Hematopoietic multipotent progenitor cell treated with erythropoietin and hydrocortisone succinate and interleukin-3 and kit ligand, for 4 days (in vitro differentiated cells): ENCODE measurements at regions not wholly inside any gene's neighbourhood (a gene's known extent, or its start where the extent isn't known, plus 50 kb on each side); places are given as distances from the start of the nearest gene placed in this dataset.
A peak's percentile ranks its signal among the peaks of the same experiment; 100 is the strongest.

Experiments
- DNase-seq: peaks from one replicate; pipeline ENCODE4 v3.0.0-alpha.2; 2015

DNA sequence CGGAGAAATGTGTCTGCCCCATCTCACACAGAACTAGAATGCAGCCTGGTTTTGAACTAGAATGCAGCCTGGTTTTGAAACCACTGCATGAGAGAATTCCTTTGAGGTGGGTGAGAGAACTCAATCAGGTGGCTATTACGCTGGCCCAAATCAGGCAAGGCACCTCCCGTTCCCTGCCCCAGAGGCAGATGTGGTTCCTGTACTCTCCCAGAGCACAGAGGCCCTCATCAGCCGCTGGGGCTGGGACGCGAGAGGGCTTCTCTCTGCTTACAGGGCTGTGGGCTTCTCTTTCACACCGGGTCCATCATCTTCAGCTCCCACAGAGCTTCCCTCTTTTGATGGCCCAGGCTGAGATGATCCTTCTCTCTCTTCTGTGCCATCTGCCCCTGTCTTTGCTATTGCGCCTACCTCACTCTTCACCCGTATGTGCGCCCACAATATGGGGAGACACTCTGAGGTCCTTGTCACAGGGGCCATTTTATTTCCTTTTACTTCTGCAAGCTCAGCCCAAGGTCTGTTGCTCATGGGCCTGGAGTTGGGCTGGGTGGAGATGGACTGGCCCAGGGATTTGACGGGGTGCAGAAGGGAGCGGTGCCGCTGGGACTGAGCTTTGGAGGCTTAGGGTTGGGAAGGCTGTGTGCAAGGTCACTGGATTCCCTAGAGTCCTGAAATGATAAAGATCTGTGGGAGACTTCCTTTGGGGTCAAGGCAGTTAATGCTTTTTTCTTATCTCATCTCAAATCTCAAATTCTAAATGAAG, 84.4 kb upstream of the HS6ST1 start:
- DNase-seq = no peak

DNA sequence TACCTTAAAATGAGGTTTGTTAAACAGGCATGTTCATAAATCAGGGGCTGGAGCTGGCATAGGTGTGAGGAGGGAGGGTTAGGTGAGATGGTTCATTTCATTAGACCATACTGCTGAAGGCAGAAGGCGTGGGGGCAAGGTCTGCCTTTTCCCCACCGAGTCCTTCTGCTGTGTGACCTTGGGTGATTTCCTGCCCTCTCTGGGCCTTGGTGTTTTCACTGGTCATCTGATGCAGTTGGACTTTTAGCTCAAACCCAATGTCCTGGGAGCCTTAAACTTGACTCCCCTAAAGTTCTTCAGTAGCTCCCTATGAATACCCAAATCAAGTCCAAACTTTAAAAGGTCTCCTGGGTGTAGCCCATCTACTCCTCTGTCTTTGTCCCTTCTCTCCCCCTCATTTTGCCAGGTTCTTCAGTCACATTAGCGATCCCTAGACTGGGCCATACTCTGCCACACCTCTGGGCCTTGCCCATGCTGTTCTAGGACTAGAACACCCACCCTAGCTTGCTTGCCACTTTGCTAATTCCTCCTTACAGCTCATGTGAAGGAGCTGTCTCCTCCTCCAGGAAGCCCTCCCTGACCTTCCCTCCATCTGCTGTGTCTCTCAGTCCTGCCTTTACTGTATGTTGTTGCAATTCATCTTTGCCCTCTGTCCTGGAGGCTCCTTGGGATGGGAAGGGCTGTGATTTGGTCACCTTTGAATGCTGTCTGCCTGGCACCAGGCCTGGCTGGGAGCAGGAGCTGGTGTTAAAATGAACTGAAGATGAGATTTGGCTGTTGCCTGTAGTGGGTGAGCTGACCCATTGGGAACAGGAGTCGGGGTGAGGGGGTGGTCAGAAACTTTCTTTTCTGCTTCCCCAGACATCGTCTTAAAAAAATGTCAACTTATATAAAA, 85.4 kb upstream of the HS6ST1 start:
- no peak for DNase-seq

DNA sequence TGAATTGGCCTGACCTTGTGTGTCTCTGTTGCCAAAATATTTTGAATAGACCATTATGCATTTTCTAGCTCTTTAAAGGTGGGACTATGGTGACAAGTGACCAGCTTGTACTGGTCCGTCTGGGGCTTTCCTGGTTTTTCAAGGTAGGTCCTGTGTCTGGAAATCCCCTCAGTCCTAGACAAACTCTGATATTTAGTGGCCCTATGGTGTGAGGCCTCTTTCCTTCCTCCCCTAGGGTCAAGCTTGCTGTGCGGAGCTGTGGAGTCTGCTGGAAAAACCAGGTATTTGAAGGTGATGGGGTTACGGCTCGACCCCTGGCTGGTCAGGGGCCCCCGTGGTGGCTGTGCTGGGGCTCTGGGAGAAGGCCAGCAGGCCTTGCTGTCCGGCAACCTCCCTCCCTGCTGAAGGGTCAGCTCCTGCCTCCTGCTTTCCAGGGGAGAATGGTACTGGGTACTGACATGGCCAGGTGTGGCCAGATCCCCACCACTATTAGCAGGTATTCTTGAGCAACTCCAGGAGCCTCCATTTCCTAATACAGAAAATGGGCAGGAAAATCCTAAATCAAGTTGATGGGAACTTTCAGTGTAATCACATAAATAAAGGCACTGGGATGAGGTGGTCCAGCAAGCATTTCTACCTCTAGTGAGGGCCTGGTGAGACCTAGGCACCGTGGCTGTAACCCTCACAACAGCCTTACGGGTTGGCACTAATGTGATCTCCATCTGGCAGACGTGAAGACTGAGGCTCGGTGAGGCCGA, 86.2 kb upstream of the HS6ST1 start:
- no peak for DNase-seq

DNA sequence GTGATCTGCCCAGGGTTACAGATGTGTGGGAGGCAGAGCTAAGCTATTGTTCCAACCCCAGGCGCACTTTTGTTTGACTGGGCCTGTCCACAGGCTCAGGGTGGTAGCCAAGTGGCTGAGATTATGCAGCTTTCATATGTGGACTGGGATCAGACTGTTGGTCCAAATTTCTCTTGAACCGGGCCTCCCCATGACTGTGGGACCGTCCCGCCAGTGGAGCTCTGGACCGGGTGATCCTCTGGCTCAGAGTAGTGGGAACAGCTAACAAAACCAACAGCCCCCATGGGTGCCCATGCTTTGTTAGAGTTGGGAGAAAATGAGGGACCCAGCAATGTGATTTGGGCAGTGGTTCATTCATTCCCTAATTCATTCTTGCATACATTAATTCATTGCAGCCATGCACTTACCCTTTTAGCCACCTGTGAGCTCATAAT, 86.8 kb upstream of the HS6ST1 start:
- DNase-seq = no peak

DNA sequence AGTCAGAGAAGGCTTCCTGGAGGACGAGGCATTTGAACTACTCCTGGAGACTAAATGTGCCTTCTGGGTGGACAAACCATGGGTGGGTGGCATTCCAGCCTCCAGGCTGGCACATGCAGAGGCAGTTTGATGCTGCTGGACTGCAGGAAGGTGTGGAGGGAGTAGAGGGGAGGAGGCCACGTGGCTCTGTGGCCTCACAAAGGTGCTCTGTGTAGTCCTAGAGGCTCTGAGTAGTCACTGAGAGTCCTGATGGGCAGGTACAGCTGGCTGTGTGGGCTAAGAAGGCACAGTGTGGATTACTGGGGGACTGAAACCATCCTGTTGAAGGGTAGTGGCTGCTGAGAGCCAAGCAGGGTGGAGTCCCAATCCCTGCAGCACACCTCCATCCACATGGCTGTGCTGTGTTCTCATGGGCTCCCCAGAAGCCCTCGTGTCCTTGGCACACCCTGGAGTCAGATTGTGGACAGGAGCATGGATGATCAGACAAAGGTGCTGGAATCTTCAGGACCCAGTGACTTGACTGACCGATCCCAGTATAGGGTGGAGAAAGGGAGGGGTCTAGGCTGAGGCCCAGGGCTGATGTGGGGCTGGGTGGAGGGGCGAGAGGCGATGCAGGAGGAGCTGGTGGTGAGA, 87.4 kb upstream of the HS6ST1 start:
- no peak for DNase-seq

DNA sequence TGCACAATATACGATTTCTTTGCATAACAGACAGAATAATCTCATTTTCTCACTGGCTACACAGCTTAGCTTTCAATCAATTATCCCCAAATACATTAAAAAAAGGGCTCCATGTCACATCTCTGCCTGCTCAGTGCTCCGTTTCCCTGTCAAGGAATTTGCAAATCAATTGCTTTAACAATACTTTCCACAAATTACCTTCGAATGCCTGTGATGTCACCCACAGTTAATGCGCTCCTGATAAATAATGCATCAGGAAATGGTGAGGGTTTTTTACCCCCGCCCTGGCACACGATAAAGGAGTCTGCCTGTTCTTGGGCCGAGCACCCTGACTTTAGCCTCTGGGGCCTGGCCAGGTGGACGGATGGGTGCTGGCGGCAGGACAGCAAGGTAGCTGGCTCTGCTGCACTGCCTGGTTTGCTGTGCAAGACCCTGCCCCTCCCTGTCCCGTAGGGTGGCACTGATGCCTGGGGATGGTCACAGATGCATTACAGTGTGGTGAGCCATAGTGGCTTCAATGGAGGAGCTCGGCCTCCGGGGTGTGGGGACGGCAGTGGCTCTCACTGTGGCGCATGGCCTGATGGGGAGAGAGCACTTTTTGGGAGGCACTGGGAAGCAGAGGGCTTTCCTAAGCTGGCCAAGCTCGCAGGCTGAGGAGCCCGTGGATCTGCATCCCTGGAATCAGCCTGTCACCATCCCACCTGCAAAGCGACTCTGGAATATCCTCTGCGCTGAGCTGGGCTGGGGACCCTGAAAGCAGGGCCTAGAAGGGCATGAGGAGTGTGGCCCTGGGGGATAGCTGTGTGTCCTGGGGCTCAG, 88.3 kb upstream of the HS6ST1 start:
- no peak for DNase-seq

DNA sequence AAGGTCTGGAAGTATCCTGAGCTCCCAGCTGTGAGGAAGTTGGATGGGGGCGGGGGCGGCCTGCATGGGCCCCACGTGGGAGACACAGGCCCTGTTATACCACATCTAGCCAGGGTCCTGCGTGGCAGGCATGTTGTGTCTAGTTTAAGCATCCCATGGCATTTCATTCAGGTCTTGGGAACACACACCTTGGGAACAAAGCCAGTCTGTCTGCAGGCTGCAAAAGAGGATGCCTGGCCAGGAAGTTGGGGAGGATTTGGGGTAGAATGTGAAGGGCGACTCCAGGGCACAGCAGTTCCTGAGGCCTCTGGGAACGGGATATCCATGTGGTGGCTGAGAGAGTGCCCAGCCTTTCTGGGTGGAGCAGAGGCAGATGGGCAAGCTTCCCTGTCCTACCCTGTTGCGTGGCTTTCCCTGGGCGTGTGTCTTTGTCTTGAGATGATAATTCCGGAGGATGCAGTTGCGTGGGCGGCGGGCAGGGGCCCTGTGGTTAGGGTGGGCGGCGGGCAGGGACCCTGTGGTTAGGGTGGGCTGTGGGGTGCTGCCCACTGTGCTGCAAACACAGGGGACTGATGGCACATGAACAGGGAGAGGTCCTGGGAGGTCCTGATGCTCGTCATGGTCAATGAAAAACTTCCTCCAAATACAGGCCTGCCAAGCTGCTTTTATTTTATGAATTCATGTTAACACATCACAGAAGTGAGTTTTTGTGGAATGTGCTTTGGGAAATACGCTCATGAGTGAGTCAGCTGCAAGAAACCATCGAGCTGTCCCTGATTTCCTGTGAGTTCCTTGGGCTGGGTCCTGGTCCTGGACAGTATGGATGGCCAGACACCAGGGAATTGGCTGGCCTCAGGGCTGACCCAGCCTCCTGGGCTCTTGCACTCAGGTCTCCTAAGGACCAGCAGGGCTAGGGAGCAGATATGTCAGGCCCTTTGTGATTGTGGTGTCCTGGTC, 90.0 kb upstream of the HS6ST1 start:
- peak; percentile 59 for DNase-seq

DNA sequence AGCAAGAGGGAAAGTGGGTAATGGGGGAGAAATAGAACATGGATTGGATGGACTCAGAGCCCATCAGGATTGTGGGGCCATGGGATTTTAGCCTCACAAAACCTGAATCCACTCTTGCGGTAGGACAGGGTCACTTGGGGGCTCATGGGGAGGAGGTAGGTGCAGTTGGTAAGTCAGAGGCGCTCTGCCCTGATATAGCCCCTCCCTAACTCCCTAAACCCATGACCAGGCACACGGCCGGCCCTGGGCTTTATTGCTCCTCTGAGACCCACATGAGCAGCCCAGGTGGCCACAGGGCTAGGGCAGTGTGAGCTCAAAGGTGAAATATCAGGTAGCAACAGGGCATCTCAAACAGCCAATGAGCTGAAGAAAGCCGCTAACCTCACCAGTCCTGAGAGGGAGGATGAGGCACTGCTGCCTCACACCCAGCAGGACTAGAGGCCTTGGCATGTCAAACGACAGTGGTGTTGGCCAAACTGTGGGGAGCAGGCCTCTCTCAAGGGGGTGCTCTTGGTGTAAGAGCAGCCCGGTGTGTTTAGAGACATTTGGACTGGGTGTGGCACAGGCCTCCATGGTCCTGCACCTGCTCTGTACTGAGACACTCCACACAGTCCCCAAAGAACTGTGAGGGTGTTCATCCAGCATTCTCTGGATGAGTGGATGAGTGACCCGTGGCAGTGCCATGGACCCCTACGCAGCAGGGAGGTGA, 90.8 kb upstream of the HS6ST1 start:
- DNase-seq = no peak

DNA sequence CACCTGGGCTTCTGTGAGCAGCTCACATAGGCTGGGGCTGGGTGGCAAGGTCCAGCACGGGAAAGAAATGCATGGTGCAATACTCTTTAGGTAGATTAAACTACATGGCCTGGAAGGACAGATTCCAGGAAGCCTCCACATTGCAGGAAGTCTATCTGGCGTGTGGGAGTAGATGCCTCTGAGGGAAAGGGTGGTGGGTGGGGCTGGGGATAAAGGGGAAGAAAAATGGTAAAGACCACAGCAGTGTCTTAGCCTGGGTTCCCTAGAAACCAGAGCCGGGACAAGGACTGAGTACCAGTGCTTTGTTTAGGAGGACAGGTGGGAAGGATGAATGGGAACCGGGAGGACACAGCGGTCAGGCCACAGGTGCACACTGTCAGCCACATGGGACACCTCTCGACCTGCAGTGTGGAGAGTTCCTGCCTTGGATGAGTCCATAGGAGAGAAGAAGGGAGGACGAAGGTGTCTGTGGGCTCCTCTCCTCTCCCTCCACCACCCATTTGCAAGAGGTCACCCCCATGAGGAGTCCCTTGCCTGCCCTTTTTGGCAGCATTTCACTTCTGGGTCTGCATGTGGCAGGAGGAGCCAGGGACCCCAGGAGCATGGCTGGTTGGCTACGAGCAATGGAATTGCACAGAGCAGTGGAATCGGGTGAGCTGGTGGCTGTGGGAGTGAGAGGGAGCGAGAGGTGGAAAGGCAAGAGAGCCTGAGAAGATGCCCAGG, 91.5 kb upstream of the HS6ST1 start:
- no peak for DNase-seq

DNA sequence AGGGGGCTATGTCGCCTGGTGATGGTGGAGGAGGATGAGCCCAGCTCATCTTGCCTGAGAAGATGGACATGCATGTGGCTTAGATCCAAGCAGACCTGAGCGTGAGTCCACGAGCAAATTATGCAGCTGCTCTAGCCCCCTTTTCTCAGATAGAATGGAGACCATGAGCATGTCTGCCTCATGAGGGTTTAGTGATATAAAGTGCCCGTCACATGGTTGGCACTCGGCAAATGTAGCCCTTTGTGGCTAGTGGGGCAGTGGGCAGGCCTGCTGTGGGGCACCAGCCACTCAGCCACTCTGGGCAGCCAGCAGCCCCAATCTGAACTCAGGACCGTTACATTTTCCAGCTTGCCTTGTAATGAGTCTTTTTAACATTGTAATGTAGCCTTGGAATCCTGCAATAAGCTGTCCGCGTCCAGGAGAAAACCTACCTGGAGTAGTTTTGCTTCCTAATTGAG, 92.1 kb upstream of the HS6ST1 start:
- no peak for DNase-seq

DNA sequence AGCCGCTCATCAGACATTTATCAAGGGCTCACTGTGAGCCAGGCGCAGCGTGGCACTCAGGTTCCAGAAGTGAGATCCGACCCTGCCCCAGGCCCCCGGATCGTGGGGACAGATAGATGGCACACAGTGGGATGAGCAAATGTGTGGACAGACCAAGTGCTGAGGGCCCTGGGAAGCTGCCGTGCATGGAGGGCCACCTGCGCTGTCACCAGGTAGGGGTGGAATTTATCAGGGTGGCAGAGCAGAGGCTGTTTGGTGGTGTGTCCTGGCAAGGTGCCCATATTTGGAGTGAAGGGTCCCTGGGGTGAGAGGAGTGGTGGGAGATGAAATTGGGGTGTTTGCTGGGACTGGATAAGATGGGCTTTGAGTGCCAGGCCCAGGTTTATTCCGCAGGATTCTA, 92.8 kb upstream of the HS6ST1 start:
- DNase-seq = no peak

DNA sequence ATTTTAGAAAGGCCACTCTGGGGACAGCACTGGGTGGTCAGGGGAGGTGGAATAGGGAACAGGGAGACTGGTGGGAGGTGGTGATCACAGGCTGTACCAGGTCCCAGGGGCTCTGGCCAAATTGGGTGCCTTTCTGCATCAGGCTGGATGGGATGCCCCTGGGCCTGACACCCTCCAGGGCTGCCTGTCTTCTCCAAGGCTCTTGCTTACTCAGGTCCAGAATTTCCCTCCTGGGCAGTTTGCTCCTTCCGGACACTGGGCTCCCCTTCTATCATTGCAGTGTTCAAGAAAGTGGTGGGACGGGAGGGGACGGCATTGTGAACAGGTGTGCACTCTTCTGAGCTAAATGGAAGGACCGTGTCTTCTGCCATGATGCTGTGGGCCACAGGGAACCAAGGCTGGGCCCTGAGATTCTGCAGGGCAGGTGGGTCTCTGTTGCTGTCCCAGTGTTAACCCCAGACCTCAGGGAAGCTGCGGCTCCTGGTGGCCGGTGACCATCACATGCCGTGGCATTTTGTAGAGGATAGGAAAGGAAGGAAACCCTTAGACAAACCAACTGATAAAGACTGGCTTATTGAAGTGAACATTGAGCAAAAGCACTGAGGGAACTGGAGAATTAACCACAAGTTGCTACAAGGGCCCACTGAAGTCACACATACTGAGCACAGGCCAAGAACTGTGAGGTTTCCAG, 93.7 kb upstream of the HS6ST1 start:
- DNase-seq = peak; percentile 81

DNA sequence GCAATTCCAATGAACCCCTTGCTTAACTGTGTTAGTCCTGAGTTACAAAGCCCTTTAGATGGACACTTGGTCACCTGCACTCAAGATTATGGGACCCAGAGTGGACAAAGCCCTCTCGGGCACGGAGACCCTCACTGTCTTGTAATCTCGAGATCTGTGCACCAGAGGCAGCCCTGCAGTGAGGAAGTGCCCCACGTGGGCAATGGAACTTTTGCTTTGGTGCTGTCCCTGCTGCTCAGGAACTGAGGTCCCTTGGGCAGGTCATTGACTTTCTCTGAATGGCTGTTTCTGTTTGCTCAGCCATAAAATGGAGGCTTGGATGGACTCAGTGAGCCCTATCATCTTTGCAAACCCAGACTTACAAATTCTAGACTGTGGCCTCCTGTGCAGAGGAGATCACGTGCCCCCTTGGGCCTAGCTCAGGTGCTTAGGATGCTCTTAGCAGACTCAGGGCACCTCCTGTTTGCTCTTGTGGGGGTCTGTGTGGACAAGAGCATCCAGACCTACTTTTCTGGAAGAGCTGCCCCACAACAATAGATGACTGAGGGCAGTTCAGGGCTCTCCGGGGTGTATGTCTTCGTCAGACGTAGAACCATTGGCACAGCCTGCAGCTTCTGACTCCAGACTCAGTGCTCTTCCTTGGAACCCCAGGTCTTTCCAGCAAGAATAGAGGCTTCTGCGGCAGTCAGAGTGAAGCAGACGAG, 94.5 kb upstream of the HS6ST1 start:
- DNase-seq = no peak

DNA sequence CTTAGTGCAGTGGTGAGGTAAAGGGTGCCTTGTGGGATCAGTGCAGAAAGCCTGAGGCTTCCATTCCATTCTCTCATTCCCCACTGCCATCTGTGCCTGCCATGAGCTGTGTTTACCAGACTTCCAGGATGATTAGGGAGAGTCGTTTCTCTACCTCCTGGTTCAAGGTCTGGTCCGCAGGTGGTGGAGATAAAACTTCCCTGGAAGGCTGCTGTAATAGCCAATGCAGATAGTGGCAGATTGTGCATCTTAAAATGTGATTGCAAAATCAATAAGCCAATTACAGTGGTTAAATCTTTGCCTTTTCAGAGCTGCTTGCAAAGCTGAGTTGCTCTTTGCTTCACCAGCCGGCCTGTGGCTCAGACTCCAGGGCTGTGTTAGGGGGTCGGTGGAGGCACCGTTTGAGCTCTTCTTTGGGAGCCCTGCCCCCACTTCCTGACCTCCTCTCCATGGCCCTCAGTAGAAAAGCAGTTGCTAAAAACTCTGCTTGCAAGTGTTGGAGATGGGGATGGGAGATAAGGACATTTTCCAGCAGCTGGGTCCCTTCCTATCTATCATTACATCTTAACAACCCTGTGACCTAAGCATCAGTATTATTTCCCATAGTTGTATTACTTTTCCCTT, 95.2 kb upstream of the HS6ST1 start:
- DNase-seq = peak; percentile 71

DNA sequence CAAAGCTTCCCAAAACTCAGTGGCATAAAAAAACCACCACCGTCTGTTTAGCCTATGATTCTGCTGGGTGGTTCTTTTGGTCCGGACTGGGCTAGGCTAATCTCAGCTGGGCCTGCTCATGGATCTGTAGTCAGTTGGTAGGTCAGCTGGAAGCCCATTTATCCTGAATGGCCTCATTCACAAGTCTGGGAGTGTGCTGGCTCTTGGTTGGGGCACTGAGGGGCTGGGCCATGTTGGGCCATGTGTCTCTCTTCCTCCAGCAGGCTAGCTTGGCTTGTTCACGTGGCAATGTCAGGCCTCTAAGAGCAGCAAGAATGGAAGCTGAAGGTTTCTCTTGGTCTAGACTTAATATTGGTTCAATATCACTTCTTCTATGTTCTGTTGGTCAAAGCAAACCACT, 95.7 kb upstream of the HS6ST1 start:
- DNase-seq = no peak

DNA sequence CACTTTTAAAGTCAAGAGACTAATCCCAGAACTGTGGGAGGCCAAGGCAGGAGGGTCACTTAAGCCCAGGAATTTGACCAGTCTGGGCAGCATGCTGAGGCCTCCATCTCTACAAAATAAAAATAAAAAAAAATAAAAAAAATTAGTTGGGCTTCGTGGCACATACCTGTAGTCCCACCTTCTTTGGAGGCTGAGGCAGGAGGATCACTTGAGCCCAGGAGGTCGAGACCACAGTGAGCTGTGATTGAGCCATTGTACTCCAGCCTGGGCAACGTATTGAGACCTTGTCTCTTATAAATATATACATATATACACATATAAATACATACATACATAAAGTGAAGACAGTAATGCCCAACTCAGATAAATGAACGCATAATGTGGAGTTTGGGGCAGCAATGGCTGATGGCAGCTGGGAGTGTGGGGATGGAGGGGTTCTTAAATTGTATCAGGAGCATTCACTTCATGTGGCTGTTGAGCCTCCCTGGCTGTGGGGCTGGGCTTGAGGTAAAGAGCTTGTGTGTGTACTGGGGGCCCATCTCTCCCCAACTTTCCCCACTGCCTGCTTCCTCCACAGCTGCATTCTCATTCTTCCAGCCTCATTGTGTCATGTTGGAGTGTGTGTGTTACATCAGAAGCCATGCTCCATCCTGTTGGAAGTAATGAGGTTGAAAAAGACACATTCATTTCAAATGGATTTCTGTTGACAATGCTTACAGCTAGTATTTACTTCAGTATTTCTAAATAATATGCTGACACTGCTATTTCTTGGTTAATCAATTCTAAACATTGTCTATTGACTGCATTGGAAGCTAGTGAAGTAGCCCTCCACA, 96.5 kb upstream of the HS6ST1 start:
- no peak for DNase-seq

DNA sequence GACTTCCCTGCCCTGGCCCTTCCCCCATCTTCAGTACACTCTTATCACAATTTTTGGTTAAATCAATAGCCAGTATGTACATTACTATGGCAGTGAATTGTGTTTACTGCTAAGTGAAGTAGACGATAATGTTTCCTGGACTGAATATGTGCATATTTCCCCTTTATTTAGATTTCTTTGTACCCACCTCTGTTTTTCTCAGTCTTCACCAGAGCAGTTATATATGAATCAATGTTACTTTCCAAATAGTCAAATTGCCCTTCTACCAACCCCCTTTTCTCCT, 97.1 kb upstream of the HS6ST1 start:
- no peak for DNase-seq
